PC-3 (cell line): ENCODE measurements at regions not wholly inside any gene's neighbourhood (a gene's known extent, or its start where the extent isn't known, plus 50 kb on each side); places are given as distances from the start of the nearest gene placed in this dataset.

ENCODE experiments used
- CTCF ChIP-seq: fragments of 300-600 bp; sonication (generic); conservative IDR thresholded peaks from 2 replicates; pipeline ENCODE4 v1.5.1; 2017; ENCODE audit warnings: antibody characterized with exemption, low read depth, mild to moderate bottlenecking, low read length
- EZH2 ChIP-seq: fragments of 300-600 bp; sonication (generic); IDR thresholded peaks from one replicate; pipeline ENCODE4 v1.6.1; 2017; ENCODE audit warnings: antibody characterized with exemption, mild to moderate bottlenecking, low read length; ENCODE audit not compliant: unreplicated experiment
- EZH2phosphoT487 ChIP-seq: fragments of 300-600 bp; sonication (generic); IDR thresholded peaks from 2 replicates; pipeline ENCODE4 v1.6.1; 2018; ENCODE audit warnings: mild to moderate bottlenecking, antibody characterized with exemption, low read length, borderline replicate concordance

GRCh38 chr11:23236826-23237555, 376.7 kb upstream of the CCDC179 start:
- no peak for TF ChIP-seq EZH2phosphoT487
- TF ChIP-seq CTCF = no peak
- TF ChIP-seq EZH2 = no peak
